A673 (cell line): ENCODE measurements at regions not wholly inside any gene's neighbourhood (a gene's known extent, or its start where the extent isn't known, plus 50 kb on each side); places are given as distances from the start of the nearest gene placed in this dataset.
"Not testable (repeated sequence)": the region's sequence is repeated elsewhere in the genome, so short reads cannot be mapped to it uniquely, and the experiment has no call there.

Experiments used
- BruUV-seq: library from RNA; stranded (reverse); fragments of 400-500 nt; replicated peaks from 2 replicates; lab custom pipeline; 2021; lab: Mats Ljungman, UMichigan
- CTCF ChIA-PET: fragments of 300-600 bp; sonication (Branson Sonifier 250); formaldehyde crosslinking; loops from one replicate; lab custom pipeline; 2022; ENCODE audit warnings: antibody characterized with exemption; lab: Charles Lee
- POLR2A ChIA-PET: fragments of 300-600 bp; sonication (Branson Sonifier 250); formaldehyde crosslinking; loops from one replicate; lab custom pipeline; 2022; ENCODE audit warnings: antibody characterized with exemption; ENCODE audit not compliant: low non-redundant PET; lab: Charles Lee
- DNase-seq: peaks from one replicate; pipeline ENCODE4 v3.0.0-alpha.2; 2015; ENCODE audit warnings: low spot score
- H3K27ac ChIP-seq: fragments of 200-600 bp; sonication (generic); 2 replicates; pipeline ENCODE4 v1.5.1; 2016; ENCODE audit warnings: mixed run types, low read depth, mild to moderate bottlenecking, mixed read lengths, antibody characterized with exemption, low read length; ENCODE audit not compliant: poor library complexity, severe bottlenecking
- H3K27me3 ChIP-seq: fragments of 200-600 bp; sonication (generic); replicated peaks from 2 replicates; pipeline ENCODE4 v1.6.1; 2017; ENCODE audit warnings: mixed run types, low read depth, mild to moderate bottlenecking, mixed read lengths, antibody characterized with exemption, low read length; ENCODE audit not compliant: insufficient read depth, poor library complexity
- H3K36me3 ChIP-seq: fragments of 200-600 bp; sonication (generic); 2 replicates; pipeline ENCODE4 v1.6.1; 2016; ENCODE audit warnings: mixed run types, mild to moderate bottlenecking, mixed read lengths, antibody characterized with exemption, low read length; ENCODE audit not compliant: insufficient read depth, poor library complexity, severe bottlenecking
- H3K4me1 ChIP-seq: fragments of 200-600 bp; sonication (generic); 2 replicates; pipeline ENCODE4 v1.6.1; 2017; ENCODE audit warnings: mixed run types, mild to moderate bottlenecking, mixed read lengths, antibody characterized with exemption, low read length; ENCODE audit not compliant: insufficient read depth, poor library complexity, severe bottlenecking
- H3K4me3 ChIP-seq: fragments of 200-600 bp; sonication (generic); 2 replicates; pipeline ENCODE4 v1.5.1; 2016; ENCODE audit warnings: low read depth, mixed run types, mild to moderate bottlenecking, mixed read lengths, low read length; ENCODE audit not compliant: poor library complexity, severe bottlenecking
- H3K9me3 ChIP-seq: fragments of 200-600 bp; sonication (generic); 2 replicates; pipeline ENCODE4 v1.6.1; 2016; ENCODE audit warnings: mixed run types, low read depth, mild to moderate bottlenecking, mixed read lengths, antibody characterized with exemption, low read length; ENCODE audit not compliant: poor library complexity, severe bottlenecking
- EZH2 ChIP-seq: fragments of 200-600 bp; sonication (generic); IDR thresholded peaks from 2 replicates; pipeline ENCODE4 v1.6.1; 2017; ENCODE audit warnings: borderline replicate concordance, low read depth, mild to moderate bottlenecking, mixed read lengths, antibody characterized with exemption, low read length; ENCODE audit not compliant: poor library complexity, severe bottlenecking
- intact Hi-C: fragments of 100-400 bp; cut with micrococcal nuclease; formaldehyde crosslinking; loops from one replicate; pipeline ENCODE4 v1.10.0; 2022; ENCODE audit not compliant: unreplicated experiment
- TF ChIP-seq, protein P1 (sequence below): fragments of 300-800, 200-600 bp; sonication (generic); conservative IDR thresholded peaks from 2 replicates; pipeline ENCODE4 v1.5.1; 2017; ENCODE audit warnings: low read depth, mild to moderate bottlenecking, antibody characterized with exemption, low read length, moderate library complexity, mixed read lengths

DNA sequence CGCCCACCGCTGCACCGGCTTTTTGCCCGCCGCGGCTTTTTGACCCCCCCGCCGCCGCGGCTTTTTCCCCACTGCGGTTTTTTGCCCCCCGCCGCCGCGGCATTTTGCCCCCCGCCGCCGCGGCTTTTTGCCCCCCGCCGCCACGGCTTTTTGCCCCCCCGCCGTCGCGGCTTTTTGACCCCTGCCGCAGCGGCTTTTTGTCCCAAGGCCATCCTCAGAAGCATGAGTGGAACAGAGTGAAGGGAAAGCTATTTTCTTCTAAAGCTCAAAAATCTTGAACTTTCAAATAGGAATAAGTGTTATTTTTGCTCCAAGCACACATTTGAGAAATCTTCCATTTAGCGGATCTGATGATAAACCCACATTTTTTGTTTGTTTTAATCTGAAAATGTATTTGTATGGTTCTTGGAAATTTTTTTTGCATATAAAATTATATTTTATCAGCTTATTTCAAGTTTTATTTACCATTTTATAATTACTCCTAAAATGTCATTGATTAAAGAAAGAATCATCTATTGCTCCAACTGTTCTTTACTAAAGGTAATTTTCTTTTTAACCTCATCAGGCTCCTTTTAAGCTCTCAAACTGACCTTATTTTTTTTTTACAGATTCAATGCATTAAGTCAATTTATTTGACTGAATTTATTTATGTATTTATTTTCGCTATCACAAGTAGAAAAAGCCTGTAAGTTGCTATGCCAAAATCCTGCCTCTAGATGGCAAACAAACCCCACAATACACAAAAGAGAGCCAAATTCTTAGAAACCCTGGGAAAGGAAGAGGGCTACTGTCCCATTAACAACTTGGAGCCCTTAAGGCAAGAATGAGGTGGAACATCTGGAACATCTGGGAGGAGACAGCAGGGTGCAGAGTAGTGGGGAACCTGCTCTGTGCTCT lies 460.3 kb downstream of the ZNF33B start:
- H3K27ac ChIP-seq, H3K9me3 ChIP-seq, CTCF ChIA-PET, H3K36me3 ChIP-seq, BruUV-seq, H3K4me3 ChIP-seq, POLR2A ChIA-PET, intact Hi-C loops, H3K4me1 ChIP-seq: not testable (repeated sequence)
- TF ChIP-seq, protein P1, sequence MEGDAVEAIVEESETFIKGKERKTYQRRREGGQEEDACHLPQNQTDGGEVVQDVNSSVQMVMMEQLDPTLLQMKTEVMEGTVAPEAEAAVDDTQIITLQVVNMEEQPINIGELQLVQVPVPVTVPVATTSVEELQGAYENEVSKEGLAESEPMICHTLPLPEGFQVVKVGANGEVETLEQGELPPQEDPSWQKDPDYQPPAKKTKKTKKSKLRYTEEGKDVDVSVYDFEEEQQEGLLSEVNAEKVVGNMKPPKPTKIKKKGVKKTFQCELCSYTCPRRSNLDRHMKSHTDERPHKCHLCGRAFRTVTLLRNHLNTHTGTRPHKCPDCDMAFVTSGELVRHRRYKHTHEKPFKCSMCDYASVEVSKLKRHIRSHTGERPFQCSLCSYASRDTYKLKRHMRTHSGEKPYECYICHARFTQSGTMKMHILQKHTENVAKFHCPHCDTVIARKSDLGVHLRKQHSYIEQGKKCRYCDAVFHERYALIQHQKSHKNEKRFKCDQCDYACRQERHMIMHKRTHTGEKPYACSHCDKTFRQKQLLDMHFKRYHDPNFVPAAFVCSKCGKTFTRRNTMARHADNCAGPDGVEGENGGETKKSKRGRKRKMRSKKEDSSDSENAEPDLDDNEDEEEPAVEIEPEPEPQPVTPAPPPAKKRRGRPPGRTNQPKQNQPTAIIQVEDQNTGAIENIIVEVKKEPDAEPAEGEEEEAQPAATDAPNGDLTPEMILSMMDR: peak; percentile 41
- TF ChIP-seq EZH2: peak; percentile 96
- H3K27me3 ChIP-seq: peaks cover 19% of the 10 kb centered on the region
- DNase-seq: peak; percentile 23

DNA sequence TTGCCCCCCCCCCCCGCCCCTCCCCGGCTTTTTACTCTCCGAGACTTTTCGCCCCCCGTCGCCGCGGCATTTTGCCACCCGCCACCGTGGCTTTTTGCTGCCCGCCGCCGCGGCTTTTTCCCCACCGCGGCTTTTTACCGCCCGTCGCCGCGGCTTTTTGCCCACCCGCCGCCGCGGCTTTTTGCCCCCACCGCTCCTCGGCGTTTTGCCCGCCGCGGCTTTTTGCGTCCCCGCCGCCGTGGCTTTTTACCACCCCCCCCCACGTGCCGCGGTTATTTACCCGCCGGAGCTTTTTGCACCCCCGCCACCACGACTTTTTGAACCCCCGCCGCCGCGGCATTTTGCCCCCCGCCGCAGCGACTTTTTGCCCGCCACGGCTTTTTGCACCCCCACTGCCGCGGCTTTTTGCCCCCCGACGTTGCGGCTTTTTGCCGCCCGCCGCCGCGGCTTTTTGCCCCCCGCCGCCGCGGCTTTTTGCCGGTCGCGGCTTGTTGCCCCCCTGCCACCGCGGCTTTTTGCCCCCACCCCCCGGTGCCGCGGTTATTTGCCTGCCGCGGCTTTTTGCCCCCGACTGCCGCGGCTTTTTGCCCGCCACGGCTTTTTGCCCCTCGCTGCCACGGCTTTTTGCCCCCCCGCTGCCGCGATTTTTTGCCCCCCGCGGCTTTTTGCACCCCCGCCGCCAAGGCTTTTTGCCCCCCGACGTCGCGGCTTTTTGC lies 461.1 kb downstream of the ZNF33B start:
- intact Hi-C loops: no loop called here
- Histone ChIP-seq H3K4me3 (no peak overlapping the region), H3K9me3 (no peaks in the 10 kb centered on the region), H3K4me1 (no peaks in the 10 kb centered on the region), H3K27me3 (peaks cover 19% of the 10 kb centered on the region), H3K36me3 (no peaks in the 10 kb centered on the region), H3K27ac (no peak overlapping the region)
- TF ChIP-seq EZH2: peak; percentile 94
- TF ChIP-seq, protein P1: no peak
- BruUV-seq: no TSS peak
- ChIA-PET POLR2A (no interaction called here), CTCF (no interaction called here)
- DNase-seq: no peak

DNA sequence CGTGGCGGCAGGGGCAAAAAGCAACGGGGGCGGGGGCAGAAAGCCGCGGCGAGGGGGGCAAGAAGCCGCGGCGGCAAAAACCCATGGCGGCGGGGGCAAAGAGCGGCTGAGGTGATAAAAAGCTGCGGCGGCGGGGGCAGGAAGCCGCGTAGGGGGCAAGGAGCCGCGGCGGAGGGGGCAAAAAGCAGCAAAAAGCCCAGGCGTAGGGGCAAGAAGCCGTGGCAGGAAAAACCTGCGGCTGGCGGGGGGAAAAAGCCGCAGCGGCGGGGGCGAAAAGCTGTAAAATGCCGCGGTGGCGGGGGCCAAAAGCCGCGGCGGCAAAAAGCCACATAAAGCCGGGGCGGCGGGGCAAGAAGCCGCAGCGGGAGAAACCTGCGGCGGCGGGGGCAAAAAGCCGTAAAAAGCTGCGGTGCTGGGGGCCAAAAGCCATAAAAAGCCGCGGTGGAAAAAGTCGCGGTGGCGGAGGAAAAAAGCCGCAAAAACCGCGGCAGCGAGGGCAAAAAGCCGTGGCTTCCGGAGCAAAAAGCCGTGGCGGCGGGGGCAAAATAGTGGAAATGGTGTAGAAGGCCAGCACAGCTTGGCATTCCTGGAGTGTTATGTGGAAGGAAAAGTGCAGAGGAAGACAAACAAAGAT lies 487.8 kb downstream of the ZNF33B start:
- TF ChIP-seq EZH2: no peak
- TF ChIP-seq, protein P1: no peak

More for the DNA sequence above, 487.8 kb downstream of the ZNF33B start:
- intact Hi-C loops: no loop called here
- H3K9me3 ChIP-seq: peaks cover 12% of the 10 kb centered on the region
- POLR2A ChIA-PET: no interaction called here
- CTCF ChIA-PET: no interaction called here
- no peak overlapping the region for H3K27ac ChIP-seq
- H3K36me3 ChIP-seq: no peaks in the 10 kb centered on the region
- H3K27me3 ChIP-seq: no peaks in the 10 kb centered on the region
- no peaks in the 10 kb centered on the region for H3K4me1 ChIP-seq
- no TSS peak for BruUV-seq
- H3K4me3 ChIP-seq: no peak overlapping the region
- DNase-seq: no peak
